RWPE2 (cell line): ENCODE measurements at regions not wholly inside any gene's neighbourhood (a gene's known extent, or its start where the extent isn't known, plus 50 kb on each side); places are given as distances from the start of the nearest gene placed in this dataset.

Experiments
- ATAC-seq: fragments of 200-7000 bp; cut with Tn5 transposase; 3 replicates; pipeline ENCODE4 v1.9.1; 2021; ENCODE audit warnings: low read depth
- DNase-seq: peaks from one replicate; pipeline ENCODE4 v3.0.0-alpha.2; 2020; ENCODE audit warnings: low spot score
- H3K27ac ChIP-seq: fragments of 450-650 bp; 2 replicates; pipeline ENCODE4 v1.5.1; 2017; ENCODE audit warnings: mild to moderate bottlenecking; ENCODE audit not compliant: poor library complexity, severe bottlenecking
- H3K27me3 ChIP-seq: fragments of 250-450 bp; sonication (Bioruptor Pico); 2 replicates; pipeline ENCODE4 v1.5.1; 2021; ENCODE audit warnings: mild to moderate bottlenecking, moderate library complexity; ENCODE audit not compliant: insufficient read depth, poor library complexity, severe bottlenecking
- H3K36me3 ChIP-seq: fragments of 250-450 bp; sonication (Bioruptor Pico); 2 replicates; pipeline ENCODE4 v1.5.1; 2020; ENCODE audit warnings: low read depth, mild to moderate bottlenecking, moderate library complexity
- H3K4me1 ChIP-seq: fragments of 250-450 bp; sonication (Bioruptor Pico); 2 replicates; pipeline ENCODE4 v1.5.1; 2021; ENCODE audit warnings: mild to moderate bottlenecking, moderate library complexity; ENCODE audit not compliant: insufficient read depth, poor library complexity, severe bottlenecking
- H3K4me3 ChIP-seq: fragments of 250-450 bp; sonication (Bioruptor Pico); 2 replicates; pipeline ENCODE4 v1.5.1; 2021; ENCODE audit warnings: mild to moderate bottlenecking, moderate library complexity; ENCODE audit not compliant: severe bottlenecking
- H3K9me3 ChIP-seq: fragments of 250-450 bp; sonication (Bioruptor Pico); 2 replicates; pipeline ENCODE4 v1.5.1; 2021; ENCODE audit warnings: mild to moderate bottlenecking, moderate library complexity; ENCODE audit not compliant: severe bottlenecking
- TF ChIP-seq, protein P1 (sequence below): fragments of 450-650 bp; IDR thresholded peaks from one replicate; pipeline ENCODE4 v1.5.1; 2017; ENCODE audit warnings: mild to moderate bottlenecking, moderate library complexity; ENCODE audit not compliant: poor library complexity, severe bottlenecking

DNA sequence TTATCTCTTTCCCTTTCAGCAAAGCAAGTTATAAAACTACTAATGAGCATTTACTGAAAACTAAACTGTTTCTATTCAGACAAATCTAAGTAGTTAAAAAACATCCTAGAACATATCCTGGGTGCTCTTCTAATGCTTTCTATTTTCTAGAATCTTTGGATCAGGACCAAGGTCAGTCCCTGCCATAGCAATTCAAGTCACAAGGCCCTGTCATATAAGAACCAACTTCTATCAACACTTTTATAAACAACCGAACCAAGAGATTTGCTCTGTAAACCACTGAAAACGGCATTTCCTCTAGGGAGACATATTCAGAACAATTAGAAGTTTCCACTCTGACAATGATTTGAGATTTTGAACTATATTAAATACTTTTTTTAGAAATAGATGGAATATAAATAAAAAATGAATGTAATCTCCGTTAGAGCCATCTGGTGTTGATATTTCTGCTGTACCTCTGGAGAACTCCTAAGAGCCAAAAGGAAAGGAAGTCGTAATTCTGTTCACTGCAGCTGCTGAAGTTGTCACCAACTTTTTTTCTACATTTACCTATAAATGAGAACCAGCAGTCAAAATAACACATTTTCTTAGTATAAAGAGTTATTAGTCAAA is 51.4 kb upstream of the LGSN start:
- Histone ChIP-seq H3K4me3 (no peak overlapping the region), H3K27ac (no peak overlapping the region), H3K9me3 (no peaks in the 10 kb centered on the region), H3K27me3 (no peaks in the 10 kb centered on the region), H3K36me3 (no peaks in the 10 kb centered on the region), H3K4me1 (no peaks in the 10 kb centered on the region)
- TF ChIP-seq, protein P1, sequence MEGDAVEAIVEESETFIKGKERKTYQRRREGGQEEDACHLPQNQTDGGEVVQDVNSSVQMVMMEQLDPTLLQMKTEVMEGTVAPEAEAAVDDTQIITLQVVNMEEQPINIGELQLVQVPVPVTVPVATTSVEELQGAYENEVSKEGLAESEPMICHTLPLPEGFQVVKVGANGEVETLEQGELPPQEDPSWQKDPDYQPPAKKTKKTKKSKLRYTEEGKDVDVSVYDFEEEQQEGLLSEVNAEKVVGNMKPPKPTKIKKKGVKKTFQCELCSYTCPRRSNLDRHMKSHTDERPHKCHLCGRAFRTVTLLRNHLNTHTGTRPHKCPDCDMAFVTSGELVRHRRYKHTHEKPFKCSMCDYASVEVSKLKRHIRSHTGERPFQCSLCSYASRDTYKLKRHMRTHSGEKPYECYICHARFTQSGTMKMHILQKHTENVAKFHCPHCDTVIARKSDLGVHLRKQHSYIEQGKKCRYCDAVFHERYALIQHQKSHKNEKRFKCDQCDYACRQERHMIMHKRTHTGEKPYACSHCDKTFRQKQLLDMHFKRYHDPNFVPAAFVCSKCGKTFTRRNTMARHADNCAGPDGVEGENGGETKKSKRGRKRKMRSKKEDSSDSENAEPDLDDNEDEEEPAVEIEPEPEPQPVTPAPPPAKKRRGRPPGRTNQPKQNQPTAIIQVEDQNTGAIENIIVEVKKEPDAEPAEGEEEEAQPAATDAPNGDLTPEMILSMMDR: no peak
- no peak for ATAC-seq
- no peak for DNase-seq

DNA sequence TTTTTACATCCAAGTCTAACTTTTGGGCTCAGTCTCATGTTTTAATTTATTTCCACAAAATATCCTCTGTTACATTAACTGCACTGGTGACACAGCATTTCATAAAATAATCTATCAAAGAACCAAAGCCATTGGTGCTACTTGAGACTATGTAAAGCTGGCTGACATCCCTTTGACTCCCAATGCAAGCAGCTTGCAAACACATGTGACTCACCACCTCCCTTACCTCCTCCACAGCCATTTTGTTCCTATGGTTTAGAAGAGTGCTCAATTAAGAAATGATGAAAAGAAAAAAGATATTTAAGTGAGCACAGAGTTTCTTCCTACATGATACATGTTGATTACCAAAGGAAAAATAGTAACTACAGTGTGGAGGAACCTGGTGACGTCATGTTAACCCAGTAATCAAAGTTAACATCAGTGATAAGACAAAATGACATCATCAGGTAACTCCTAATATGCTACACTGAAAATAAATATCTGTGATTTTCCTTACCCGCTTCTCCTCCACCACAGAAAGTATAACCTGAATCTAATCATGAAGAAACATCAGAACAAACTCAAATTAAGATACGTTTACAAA is 53.3 kb upstream of the LGSN start:
- H3K4me1 ChIP-seq: no peaks in the 10 kb centered on the region
- DNase-seq: no peak
- H3K4me3 ChIP-seq: no peak overlapping the region
- TF ChIP-seq, protein P1: no peak
- ATAC-seq: no peak
- H3K36me3 ChIP-seq: no peaks in the 10 kb centered on the region
- no peak overlapping the region for H3K27ac ChIP-seq
- H3K9me3 ChIP-seq: no peaks in the 10 kb centered on the region
- no peaks in the 10 kb centered on the region for H3K27me3 ChIP-seq

DNA sequence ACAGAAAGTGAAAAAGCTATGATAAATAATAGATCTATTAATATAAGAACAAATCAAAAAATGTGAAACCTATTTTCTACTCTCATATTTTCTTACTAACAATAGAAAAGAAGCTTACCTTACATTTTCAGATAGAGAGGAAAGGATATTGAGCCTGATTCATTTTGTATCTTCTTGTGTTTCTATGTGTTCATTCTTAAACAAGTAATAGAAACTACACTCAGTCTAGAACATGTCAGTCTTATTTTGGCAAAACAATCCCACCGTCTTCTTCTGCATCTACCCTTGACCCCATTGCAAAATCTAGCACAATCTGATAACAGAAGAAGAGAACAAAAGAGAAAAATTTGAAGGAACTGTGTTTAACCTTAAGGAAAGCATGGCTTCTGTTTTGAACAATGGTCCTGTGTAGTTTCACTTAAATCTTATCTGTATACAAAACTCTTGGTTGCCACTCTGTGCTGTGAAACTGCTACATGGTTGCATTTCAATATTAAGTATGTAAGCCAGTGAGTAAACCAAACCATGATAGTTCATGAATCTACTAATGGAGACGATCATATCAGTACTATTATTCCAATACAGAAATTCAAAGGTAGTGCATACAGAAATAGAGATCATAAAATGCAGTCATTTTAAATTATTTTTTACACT is 69.5 kb upstream of the LGSN start:
- H3K4me1 ChIP-seq: no peaks in the 10 kb centered on the region
- DNase-seq (no peak), ATAC-seq (no peak)
- no peak overlapping the region for H3K4me3 ChIP-seq
- no peak overlapping the region for H3K27ac ChIP-seq
- TF ChIP-seq, protein P1: no peak
- H3K36me3 ChIP-seq: no peaks in the 10 kb centered on the region
- no peaks in the 10 kb centered on the region for H3K9me3 ChIP-seq
- no peaks in the 10 kb centered on the region for H3K27me3 ChIP-seq

DNA sequence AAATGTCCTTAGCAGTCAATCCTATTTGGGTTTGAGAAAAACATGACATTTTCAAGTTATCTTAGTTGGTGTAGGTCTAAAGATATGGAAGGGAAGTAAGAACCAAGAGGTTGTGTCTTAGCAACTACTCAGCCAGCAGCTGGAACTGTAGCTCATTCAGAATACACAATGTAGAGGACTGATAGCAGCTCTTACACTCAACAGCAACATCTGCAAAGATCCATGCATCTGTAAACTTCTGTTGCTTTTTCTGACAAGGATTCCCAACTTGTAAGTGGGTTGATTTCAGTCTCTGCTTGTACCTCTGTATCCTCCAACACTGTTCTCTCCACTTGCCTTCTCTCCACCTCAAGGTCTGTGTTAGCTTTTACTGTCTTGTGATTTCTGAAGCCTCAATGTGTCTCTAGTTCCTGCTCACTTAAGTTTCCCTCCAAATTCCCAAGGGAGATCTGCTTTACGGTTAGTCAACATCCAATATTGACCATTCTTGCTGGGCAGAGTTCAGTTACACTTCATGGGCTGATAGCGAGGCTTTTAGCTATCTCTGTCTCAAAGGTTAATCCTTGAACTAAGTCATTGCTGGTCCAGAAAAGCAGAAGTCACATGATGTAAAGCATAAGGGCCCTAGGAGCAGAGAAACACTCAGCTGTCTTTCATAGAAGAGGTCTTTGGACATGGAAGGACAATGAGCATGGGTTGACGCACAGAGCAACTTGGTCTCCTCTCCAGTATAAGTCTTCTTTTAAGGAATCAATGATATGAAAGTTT is 71.6 kb upstream of the LGSN start:
- TF ChIP-seq, protein P1: no peak
- ATAC-seq: no peak
- Histone ChIP-seq H3K4me3 (no peak overlapping the region), H3K4me1 (no peaks in the 10 kb centered on the region), H3K27ac (no peak overlapping the region), H3K27me3 (no peaks in the 10 kb centered on the region), H3K9me3 (no peaks in the 10 kb centered on the region), H3K36me3 (no peaks in the 10 kb centered on the region)
- DNase-seq: no peak
